Brain microvascular endothelial cell (primary cell): ENCODE measurements at regions not wholly inside any gene's neighbourhood (a gene's known extent, or its start where the extent isn't known, plus 50 kb on each side); places are given as distances from the start of the nearest gene placed in this dataset.

Experiments used
- DNase-seq: peaks from one replicate; pipeline ENCODE4 v3.0.0-alpha.2; 2020
- H3K27ac ChIP-seq: fragments of 250-450 bp; sonication (Bioruptor Pico); 2 replicates; pipeline ENCODE4 v1.5.1; 2020; ENCODE audit warnings: mild to moderate bottlenecking, moderate library complexity
- H3K27me3 ChIP-seq: fragments of 250-450 bp; sonication (Bioruptor Pico); replicated peaks from 2 replicates; pipeline ENCODE4 v1.5.1; 2020; ENCODE audit warnings: mild to moderate bottlenecking
- H3K36me3 ChIP-seq: fragments of 250-450 bp; sonication (Bioruptor Pico); replicated peaks from 2 replicates; pipeline ENCODE4 v1.5.1; 2020; ENCODE audit warnings: mild to moderate bottlenecking
- H3K4me3 ChIP-seq: 2 replicates; pipeline ENCODE4 v1.5.1; 2011; ENCODE audit warnings: low read depth, mild to moderate bottlenecking, control low read depth, low read length, moderate library complexity
- in situ Hi-C: cut with HindIII; loops from 2 replicates; pipeline ENCODE4 v1.10.0; 2017; ENCODE audit warnings: low sequenced_read_pairs, low pct_ligation_motif_present
- TF ChIP-seq, protein P1 (sequence below): IDR thresholded peaks from 2 replicates; pipeline ENCODE4 v1.5.1; 2011; ENCODE audit warnings: low read depth, mild to moderate bottlenecking, moderate library complexity, low read length, control low read depth, inconsistent platforms; ENCODE audit errors: missing control alignments

DNA sequence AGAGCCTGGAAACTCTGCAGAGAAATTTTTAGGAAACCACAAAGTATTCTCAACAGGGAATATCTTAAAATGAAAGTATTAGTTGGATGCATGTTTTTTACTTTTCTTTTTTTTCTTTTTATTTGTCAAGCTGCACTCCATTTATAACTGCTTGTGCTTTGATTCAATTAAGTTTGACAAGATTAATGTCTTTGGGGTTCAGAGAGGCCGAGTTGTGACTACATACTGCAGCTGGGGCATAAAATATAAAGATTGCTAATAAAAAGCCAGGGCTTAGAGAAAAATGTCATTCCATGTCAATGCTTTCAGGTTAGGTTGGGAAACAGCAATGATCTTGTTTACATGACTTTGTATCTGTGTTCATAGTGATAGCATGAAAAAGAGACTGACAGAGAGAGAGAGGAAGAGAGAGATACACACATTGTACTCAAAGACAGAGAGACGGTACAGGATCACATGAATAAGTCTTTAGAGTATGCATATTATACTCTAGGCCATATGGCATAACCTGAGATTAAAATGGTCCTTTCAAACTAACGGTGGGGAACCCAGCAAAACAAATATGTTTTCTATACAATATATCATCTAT, 1022.3 kb upstream of the CNTNAP5 start:
- DNase-seq, result no peak
- H3K4me3 ChIP-seq, result no peak overlapping the region

DNA sequence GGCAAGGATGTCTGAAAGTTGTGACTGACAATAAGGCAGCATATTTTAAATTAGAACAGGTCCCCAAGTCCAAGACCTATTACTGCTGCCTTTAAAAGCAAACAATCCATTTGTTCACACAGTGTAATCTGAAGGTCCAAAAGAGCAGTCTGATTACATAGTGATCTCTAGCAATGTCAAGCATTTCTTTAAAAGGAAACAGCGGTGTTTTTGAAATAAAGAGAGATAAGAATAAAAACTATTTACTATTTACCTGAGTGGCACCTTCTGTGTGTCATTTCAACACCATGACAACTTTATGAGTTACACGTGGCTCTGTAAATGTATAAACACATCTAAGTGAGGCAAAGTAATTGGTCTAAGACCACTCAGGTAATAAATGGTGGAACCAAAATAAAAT, 1009.9 kb upstream of the CNTNAP5 start:
- H3K4me3 ChIP-seq, result no peak overlapping the region
- H3K27ac ChIP-seq, result no peak overlapping the region
- no peaks in the 10 kb centered on the region for H3K27me3 ChIP-seq
- TF ChIP-seq, protein P1, sequence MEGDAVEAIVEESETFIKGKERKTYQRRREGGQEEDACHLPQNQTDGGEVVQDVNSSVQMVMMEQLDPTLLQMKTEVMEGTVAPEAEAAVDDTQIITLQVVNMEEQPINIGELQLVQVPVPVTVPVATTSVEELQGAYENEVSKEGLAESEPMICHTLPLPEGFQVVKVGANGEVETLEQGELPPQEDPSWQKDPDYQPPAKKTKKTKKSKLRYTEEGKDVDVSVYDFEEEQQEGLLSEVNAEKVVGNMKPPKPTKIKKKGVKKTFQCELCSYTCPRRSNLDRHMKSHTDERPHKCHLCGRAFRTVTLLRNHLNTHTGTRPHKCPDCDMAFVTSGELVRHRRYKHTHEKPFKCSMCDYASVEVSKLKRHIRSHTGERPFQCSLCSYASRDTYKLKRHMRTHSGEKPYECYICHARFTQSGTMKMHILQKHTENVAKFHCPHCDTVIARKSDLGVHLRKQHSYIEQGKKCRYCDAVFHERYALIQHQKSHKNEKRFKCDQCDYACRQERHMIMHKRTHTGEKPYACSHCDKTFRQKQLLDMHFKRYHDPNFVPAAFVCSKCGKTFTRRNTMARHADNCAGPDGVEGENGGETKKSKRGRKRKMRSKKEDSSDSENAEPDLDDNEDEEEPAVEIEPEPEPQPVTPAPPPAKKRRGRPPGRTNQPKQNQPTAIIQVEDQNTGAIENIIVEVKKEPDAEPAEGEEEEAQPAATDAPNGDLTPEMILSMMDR, result no peak
- DNase-seq, result no peak
- no peaks in the 10 kb centered on the region for H3K36me3 ChIP-seq
- in situ Hi-C loops, result no loop called here

More for the DNA sequence above, 1022.3 kb upstream of the CNTNAP5 start:
- H3K27ac ChIP-seq, result no peak overlapping the region
- in situ Hi-C loops, result no loop called here
- no peaks in the 10 kb centered on the region for H3K36me3 ChIP-seq
- no peaks in the 10 kb centered on the region for H3K27me3 ChIP-seq
- TF ChIP-seq, protein P1, result no peak

DNA sequence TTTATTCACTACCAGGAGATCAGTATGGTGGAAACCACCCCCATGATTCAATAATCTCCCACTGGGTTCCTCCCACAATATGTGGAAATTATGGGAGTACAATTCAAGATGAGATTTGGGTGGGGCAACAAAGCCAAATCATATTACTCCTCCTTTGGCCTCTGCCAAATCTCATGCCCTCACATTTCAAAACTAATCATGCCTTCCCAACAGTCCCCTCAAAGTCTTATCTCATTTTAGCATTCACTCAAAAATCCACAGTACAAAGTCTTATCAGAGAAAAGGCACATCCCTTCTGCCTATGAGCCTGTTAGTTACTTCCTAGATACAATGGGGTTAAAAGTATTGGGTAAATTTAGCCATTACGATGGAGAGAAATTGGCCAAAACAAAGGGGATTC, 989.5 kb upstream of the CNTNAP5 start:
- in situ Hi-C loops, result no loop called here
- TF ChIP-seq, protein P1, result no peak
- no peak overlapping the region for H3K27ac ChIP-seq
- no peaks in the 10 kb centered on the region for H3K27me3 ChIP-seq
- no peaks in the 10 kb centered on the region for H3K36me3 ChIP-seq
- no peak for DNase-seq
- H3K4me3 ChIP-seq, result no peak overlapping the region

DNA sequence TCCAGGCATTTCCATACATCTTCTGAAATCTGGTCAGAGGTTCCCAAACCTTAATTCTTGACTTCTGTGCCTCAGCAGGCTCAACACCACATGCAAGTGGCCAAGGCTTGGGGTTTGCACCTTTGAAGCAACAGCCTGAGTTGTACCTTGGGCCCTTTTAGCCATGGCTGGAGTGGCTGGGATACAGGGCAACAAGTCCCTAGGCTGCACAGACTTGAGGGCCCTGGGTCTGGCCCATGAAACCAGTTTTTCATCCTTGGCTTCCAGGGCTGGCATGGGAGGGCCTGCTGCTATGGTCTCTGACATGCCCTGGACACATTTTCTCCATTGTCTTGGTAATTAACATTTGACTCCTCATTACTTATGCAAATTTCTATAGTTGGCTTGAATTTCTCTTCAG, 988.8 kb upstream of the CNTNAP5 start:
- no peak for DNase-seq
- no peak overlapping the region for H3K27ac ChIP-seq
- TF ChIP-seq, protein P1, result no peak
- no peaks in the 10 kb centered on the region for H3K27me3 ChIP-seq
- in situ Hi-C loops, result no loop called here
- H3K4me3 ChIP-seq, result no peak overlapping the region
- H3K36me3 ChIP-seq, result no peaks in the 10 kb centered on the region

DNA sequence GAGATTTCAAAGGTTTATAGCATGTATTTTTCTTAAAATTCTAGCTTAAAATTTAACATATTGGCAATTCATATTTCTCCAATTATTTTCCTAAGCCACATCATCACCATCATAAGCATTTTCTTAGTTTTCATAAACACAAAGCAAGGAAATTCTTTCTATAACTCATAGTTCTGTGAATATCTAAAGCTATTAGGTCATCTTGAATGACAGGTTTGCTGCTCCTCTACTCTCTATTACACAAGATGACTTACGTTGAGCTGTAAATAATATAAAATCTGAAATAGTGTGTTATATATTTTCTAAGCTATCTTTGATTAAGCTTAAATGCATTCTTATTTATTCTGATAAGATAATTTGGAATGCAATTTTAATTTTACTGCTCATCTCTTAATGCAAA, 984.6 kb upstream of the CNTNAP5 start:
- Histone ChIP-seq H3K36me3 (no peaks in the 10 kb centered on the region), H3K4me3 (no peak overlapping the region), H3K27me3 (no peaks in the 10 kb centered on the region), H3K27ac (no peak overlapping the region)
- no peak for DNase-seq
- TF ChIP-seq, protein P1, result no peak
- in situ Hi-C loops, result no loop called here

DNA sequence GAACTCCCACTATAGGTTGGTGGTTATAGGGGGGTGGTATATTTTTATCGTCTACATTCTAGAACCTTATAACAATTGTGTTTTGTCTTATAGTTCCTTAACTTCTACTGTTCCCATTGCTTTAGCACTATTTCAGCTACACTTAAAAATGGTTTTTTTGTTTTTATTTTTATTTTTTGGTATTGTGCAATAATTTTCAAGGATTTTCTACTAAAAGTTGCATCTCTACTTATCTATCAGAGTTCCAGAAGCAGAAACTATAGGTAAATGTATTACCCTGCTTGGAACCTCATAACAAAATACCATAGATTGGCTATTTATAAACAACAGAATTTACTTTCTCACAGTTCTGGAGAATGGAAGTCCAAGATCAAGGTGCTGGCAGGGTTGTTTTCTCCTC, 981.6 kb upstream of the CNTNAP5 start:
- Histone ChIP-seq H3K27me3 (no peaks in the 10 kb centered on the region), H3K4me3 (no peak overlapping the region), H3K36me3 (no peaks in the 10 kb centered on the region), H3K27ac (no peak overlapping the region)
- TF ChIP-seq, protein P1, result no peak
- no peak for DNase-seq
- in situ Hi-C loops, result no loop called here
